Tibial nerve (tissue), 4 donors: ENCODE measurements at regions not wholly inside any gene's neighbourhood (a gene's known extent, or its start where the extent isn't known, plus 50 kb on each side); places are given as distances from the start of the nearest gene placed in this dataset.

Source experiments
- DNase-seq, 2 donors: peaks; one replicate each; pipeline ENCODE4 v3.0.0-alpha.2; 2019; ENCODE audit warnings: low spot score in 2 of 2
- H3K27ac ChIP-seq, 4 donors: fragments of 200-600 bp; sonication (generic) in 3 of 4; one replicate each; pipeline ENCODE4 v1.5.1; 2017 to 2019; ENCODE audit warnings: mild to moderate bottlenecking in 1 of 4
- H3K27me3 ChIP-seq, 2 donors: fragments of 200-600 bp; sonication (generic) in 1 of 2; one replicate each; pipeline versions ENCODE4 v1.5.1 to v1.6.0; 2017 to 2019
- H3K36me3 ChIP-seq, 3 donors: fragments of 200-600 bp; sonication (generic); one replicate each; pipeline ENCODE4 v1.5.1; 2018 to 2019
- H3K4me1 ChIP-seq, 4 donors: fragments of 200-600 bp; sonication (generic) in 3 of 4; one replicate each; pipeline ENCODE4 v1.5.1; 2017 to 2019
- H3K4me3 ChIP-seq, 4 donors: fragments of 200-600 bp; sonication (generic) in 3 of 4; one replicate each; pipeline ENCODE4 v1.5.1; 2017 to 2019; ENCODE audit warnings: mild to moderate bottlenecking in 1 of 4, moderate library complexity in 1 of 4
- H3K9me3 ChIP-seq, 4 donors: fragments of 200-600 bp; sonication (generic) in 3 of 4; one replicate each; pipeline ENCODE4 v1.5.1; 2017 to 2019
- CTCF ChIP-seq, 5 experiments: fragments of 200-600 bp in 3 of 5; fragments of 450-650 bp in 2 of 5; sonication (generic) in 3 of 5; IDR thresholded peaks; one replicate each; pipeline ENCODE4 v1.5.1; 2016 to 2019; ENCODE audit warnings: antibody characterized with exemption in 5 of 5, mild to moderate bottlenecking in 3 of 5, moderate library complexity in 2 of 5
- EP300 ChIP-seq, 2 donors: sonication (generic); formaldehyde crosslinking; IDR thresholded peaks; one replicate each; pipeline ENCODE4 v1.6.1; 2017; ENCODE audit warnings: antibody characterized with exemption in 2 of 2, mild to moderate bottlenecking in 1 of 2
- POLR2A ChIP-seq, 2 donors: fragments of 450-650 bp; IDR thresholded peaks; one replicate each; pipeline ENCODE4 v1.6.1; 2017; ENCODE audit warnings: antibody characterized with exemption in 2 of 2, mild to moderate bottlenecking in 2 of 2, moderate library complexity in 2 of 2
- WGBS, 2 donors: methylation state at CpG; one replicate each; pipeline ENCODE4 v1.1.5; 2018; 5-methylcytosine and 5-hydroxymethylcytosine counted together

- Histone ChIP-seq H3K9me3 (no peaks in the 10 kb centered on the region), H3K4me1 (no peaks in the 10 kb centered on the region), H3K4me3 (no peak overlapping the region), H3K36me3 (no peaks in the 10 kb centered on the region), H3K27me3 (no peaks in the 10 kb centered on the region), H3K27ac (no peak overlapping the region)
- TF ChIP-seq POLR2A (IDR thresholded peaks at IDR 0.05) (no peak), CTCF (IDR thresholded peaks at IDR 0.05) (no peak), EP300 (IDR thresholded peaks at IDR 0.05) (no peak)
- 64 to 80% methylated on average over 3 of the region's 3 CpGs for WGBS, 2 donors
- DNase-seq = no peak
These were observed 882.7 kb downstream of the CENPC start for GRCh38 chr4:66662620-66663019.

DNA sequence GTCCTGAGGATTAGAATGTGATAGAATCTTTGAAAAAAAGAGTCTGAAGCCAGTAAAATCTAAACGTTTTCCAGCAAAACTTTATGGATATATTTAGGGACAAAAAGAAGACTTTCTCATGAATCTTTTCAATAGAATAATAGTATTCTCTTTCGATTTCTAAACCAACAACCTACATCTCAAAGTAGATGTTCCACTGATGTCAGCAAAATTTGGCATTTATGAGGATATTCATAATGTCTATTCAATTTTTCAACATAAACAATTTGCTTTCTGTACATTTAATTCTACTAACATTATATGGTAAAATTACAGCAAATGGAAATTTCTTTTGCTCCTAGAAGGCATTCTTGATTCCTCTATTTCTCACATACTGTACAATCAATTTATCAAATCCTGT is 886.5 kb downstream of the CENPC start:
- no peak for DNase-seq
- H3K4me1 ChIP-seq = no peaks in the 10 kb centered on the region
- no peaks in the 10 kb centered on the region for H3K27me3 ChIP-seq
- H3K36me3 ChIP-seq = no peaks in the 10 kb centered on the region
- no peak for TF ChIP-seq CTCF (IDR thresholded peaks at IDR 0.05)
- TF ChIP-seq POLR2A (IDR thresholded peaks at IDR 0.05) = no peak
- TF ChIP-seq EP300 (IDR thresholded peaks at IDR 0.05) = no peak
- H3K9me3 ChIP-seq = no peaks in the 10 kb centered on the region
- H3K27ac ChIP-seq = no peak overlapping the region
- WGBS, 2 donors = 42 to 54% methylated on average over 2 of the region's 2 CpGs
- no peak overlapping the region for H3K4me3 ChIP-seq

DNA sequence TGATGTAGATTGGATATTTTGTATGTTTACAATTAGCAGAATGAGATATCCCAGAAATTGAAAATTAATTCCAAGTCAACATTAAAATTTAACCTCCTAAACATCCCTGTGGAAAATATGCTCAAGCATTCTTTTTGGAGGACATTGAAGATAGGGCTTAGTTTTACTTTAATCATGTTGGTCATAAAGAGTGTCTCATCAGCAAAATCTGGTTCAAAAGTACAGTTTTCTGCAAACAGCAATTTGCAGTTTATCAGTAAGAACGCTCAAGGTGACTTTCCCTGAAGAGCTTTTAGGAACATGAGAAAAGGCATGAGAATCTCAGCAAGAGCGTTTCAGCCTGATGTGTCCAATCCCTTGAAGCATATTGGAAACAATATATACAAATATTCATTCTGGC is 889.8 kb downstream of the CENPC start:
- TF ChIP-seq POLR2A (IDR thresholded peaks at IDR 0.05) (no peak), EP300 (IDR thresholded peaks at IDR 0.05) (no peak), CTCF (IDR thresholded peaks at IDR 0.05) (no peak)
- no peak for DNase-seq
- WGBS, 2 donors = 84 to 85% methylated on average over 2 of the region's 2 CpGs

DNA sequence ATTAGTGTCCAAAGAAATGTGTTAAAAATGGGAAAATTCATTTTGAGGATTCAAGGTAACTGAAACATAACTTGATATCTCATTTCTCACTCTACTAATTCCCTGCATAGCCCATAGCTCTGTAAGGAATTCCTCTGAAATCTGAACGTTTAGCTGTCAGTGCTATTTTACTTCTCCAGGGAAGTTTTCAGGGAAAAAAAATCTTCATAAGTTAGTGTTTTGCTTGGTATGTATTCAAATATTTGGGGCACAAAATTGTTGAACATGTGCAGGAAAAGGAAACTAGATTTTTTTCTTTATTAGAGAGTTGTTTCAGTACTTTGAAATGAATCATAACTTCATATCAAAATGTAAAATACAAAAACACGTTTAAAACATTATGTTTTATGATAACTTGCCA is 891.4 kb downstream of the CENPC start:
- no peaks in the 10 kb centered on the region for H3K36me3 ChIP-seq
- H3K27ac ChIP-seq = no peak overlapping the region
- H3K27me3 ChIP-seq = no peaks in the 10 kb centered on the region
- WGBS, 2 donors = 25 to 38% methylated on average over 2 of the region's 2 CpGs
- DNase-seq = no peak
- H3K4me3 ChIP-seq = no peak overlapping the region
- TF ChIP-seq CTCF (IDR thresholded peaks at IDR 0.05) (no peak), EP300 (IDR thresholded peaks at IDR 0.05) (no peak), POLR2A (IDR thresholded peaks at IDR 0.05) (no peak)
- peaks cover 0 to 9% (median 0%) of the 10 kb centered on the region in 4 donors for H3K9me3 ChIP-seq
- H3K4me1 ChIP-seq = no peaks in the 10 kb centered on the region

More for the DNA sequence above, 889.8 kb downstream of the CENPC start:
- Histone ChIP-seq H3K27ac (no peak overlapping the region), H3K4me1 (no peaks in the 10 kb centered on the region), H3K27me3 (no peaks in the 10 kb centered on the region), H3K4me3 (no peak overlapping the region), H3K36me3 (no peaks in the 10 kb centered on the region), H3K9me3 (peaks cover 0 to 9% (median 0%) of the 10 kb centered on the region in 4 donors)

GRCh38 chr4:66649236-66649635 is 896.1 kb downstream of the CENPC start:
- DNase-seq = no peak
- Histone ChIP-seq H3K27me3 (no peaks in the 10 kb centered on the region), H3K4me1 (no peaks in the 10 kb centered on the region), H3K4me3 (no peak overlapping the region), H3K27ac (no peak overlapping the region), H3K9me3 (peaks cover 0 to 9% (median 0%) of the 10 kb centered on the region in 4 donors), H3K36me3 (no peaks in the 10 kb centered on the region)
- 89 to 96% methylated on average over 2 of the region's 2 CpGs for WGBS, 2 donors
- TF ChIP-seq POLR2A (IDR thresholded peaks at IDR 0.05) (no peak), EP300 (IDR thresholded peaks at IDR 0.05) (no peak), CTCF (IDR thresholded peaks at IDR 0.05) (no peak)
